CD14-positive monocyte (primary cell): ENCODE measurements at regions not wholly inside any gene's neighbourhood (a gene's known extent, or its start where the extent isn't known, plus 50 kb on each side); places are given as distances from the start of the nearest gene placed in this dataset.
"Not testable (repeated sequence)": the region's sequence is repeated elsewhere in the genome, so short reads cannot be mapped to it uniquely, and the experiment has no call there.

Experiments used
- DNase-seq, 3 donors: peaks; one replicate each; pipeline ENCODE4 v3.0.0-alpha.2; 2011 to 2022
- H2AFZ ChIP-seq: 2 replicates; pipeline ENCODE4 v1.6.0; 2012; ENCODE audit warnings: mild to moderate bottlenecking, low read depth, low read length, inconsistent platforms; ENCODE audit not compliant: insufficient read depth, poor library complexity, severe bottlenecking
- H3K27ac ChIP-seq, 2 donors: 1 replicate in 1 of 2; 2 replicates in 1 of 2; pipeline ENCODE4 v1.5.1; 2012 to 2013; ENCODE audit warnings: low read length in 2 of 2, control low read depth in 1 of 2, inconsistent platforms in 1 of 2, low read depth in 1 of 2, mild to moderate bottlenecking in 1 of 2
- H3K27me3 ChIP-seq, 2 donors: one replicate each; pipeline versions ENCODE4 v1.6.0 to v1.6.1; 2011 to 2013; ENCODE audit warnings: low read length in 2 of 2; ENCODE audit not compliant: control insufficient read depth in 2 of 2, insufficient read depth in 2 of 2
- H3K36me3 ChIP-seq, 2 donors: replicated peaks in 1 of 2; 1 replicate in 1 of 2; 2 replicates in 1 of 2; pipeline versions ENCODE4 v1.5.1 to v1.6.1; 2012 to 2013; ENCODE audit warnings: low read length in 2 of 2, control low read depth in 1 of 2, inconsistent platforms in 1 of 2, mild to moderate bottlenecking in 1 of 2; ENCODE audit not compliant: insufficient read depth in 2 of 2, control insufficient read depth in 1 of 2
- H3K4me1 ChIP-seq, 2 donors: 1 replicate in 1 of 2; 2 replicates in 1 of 2; pipeline versions ENCODE4 v1.5.1 to v1.6.1; 2012 to 2013; ENCODE audit warnings: low read length in 2 of 2, control low read depth in 1 of 2, inconsistent platforms in 1 of 2, mild to moderate bottlenecking in 1 of 2, moderate library complexity in 1 of 2; ENCODE audit not compliant: insufficient read depth in 2 of 2, control insufficient read depth in 1 of 2
- H3K4me2 ChIP-seq: replicated peaks from 2 replicates; pipeline ENCODE3; 2012; ENCODE audit warnings: low read length, moderate library complexity, mild to moderate bottlenecking; ENCODE audit not compliant: poor library complexity, severe bottlenecking; ENCODE audit errors: extremely low read depth
- H3K4me3 ChIP-seq, 3 experiments: fragments of 200-600 bp in 1 of 3; sonication (generic) in 1 of 3; replicated peaks in 1 of 3; 1 replicate in 2 of 3; 2 replicates in 1 of 3; pipeline ENCODE4 v1.5.1; 2011 to 2013; ENCODE audit warnings: low read length in 3 of 3, mild to moderate bottlenecking in 3 of 3, control low read depth in 2 of 3, low read depth in 2 of 3, inconsistent platforms in 1 of 3, moderate library complexity in 1 of 3
- H3K79me2 ChIP-seq: 2 replicates; pipeline ENCODE4 v1.6.0; 2012; ENCODE audit warnings: mild to moderate bottlenecking, control low read depth, inconsistent platforms, low read length, moderate library complexity; ENCODE audit not compliant: insufficient read depth
- H3K9ac ChIP-seq: 2 replicates; pipeline ENCODE4 v1.6.0; 2017; ENCODE audit warnings: low read length, mild to moderate bottlenecking; ENCODE audit not compliant: insufficient read depth, poor library complexity, severe bottlenecking
- H3K9me3 ChIP-seq, 2 donors: replicated peaks in 1 of 2; 1 replicate in 1 of 2; 2 replicates in 1 of 2; pipeline versions ENCODE4 v1.5.1 to v1.6.1; 2012 to 2013; ENCODE audit warnings: low read length in 2 of 2, control low read depth in 1 of 2; ENCODE audit not compliant: control insufficient read depth in 1 of 2, insufficient read depth in 1 of 2
- H4K20me1 ChIP-seq: 2 replicates; pipeline ENCODE4 v1.6.0; 2012; ENCODE audit warnings: mild to moderate bottlenecking, low read length, control low read depth, moderate library complexity; ENCODE audit not compliant: insufficient read depth
- H3K27ac Mint-ChIP-seq, 7 donors: one replicate each; pipeline ENCODE4 v1.8.0; 2020; ENCODE audit warnings: mild to moderate bottlenecking in 7 of 7, mixed read lengths in 7 of 7, moderate library complexity in 6 of 7, inconsistent platforms in 2 of 7
- H3K27me3 Mint-ChIP-seq, 3 donors: one replicate each; pipeline ENCODE4 v1.8.0; 2021 to 2022; ENCODE audit warnings: low read depth in 3 of 3, mild to moderate bottlenecking in 3 of 3, mixed read lengths in 3 of 3, moderate library complexity in 3 of 3, inconsistent platforms in 1 of 3
- H3K36me3 Mint-ChIP-seq, 2 donors: one replicate each; pipeline ENCODE4 v1.8.0; 2020; ENCODE audit warnings: mixed read lengths in 2 of 2, inconsistent platforms in 1 of 2, mild to moderate bottlenecking in 1 of 2
- H3K4me1 Mint-ChIP-seq: one replicate; pipeline ENCODE4 v1.8.0; 2020; ENCODE audit warnings: mild to moderate bottlenecking, mixed read lengths
- H3K4me3 Mint-ChIP-seq, 2 donors: one replicate each; pipeline ENCODE4 v1.8.0; 2020; ENCODE audit warnings: mild to moderate bottlenecking in 2 of 2, mixed read lengths in 2 of 2, moderate library complexity in 1 of 2
- H3K9me3 Mint-ChIP-seq, 7 donors: one replicate each; pipeline ENCODE4 v1.8.0; 2020 to 2022; ENCODE audit warnings: mixed read lengths in 7 of 7, mild to moderate bottlenecking in 6 of 7, moderate library complexity in 6 of 7, inconsistent platforms in 2 of 7
- CTCF ChIP-seq: fragments of 200-600 bp; IDR thresholded peaks from one replicate; pipeline ENCODE4 v1.8.0; 2022; ENCODE audit warnings: antibody characterized with exemption, mild to moderate bottlenecking
- WGBS: methylation state at CpG from one replicate; pipeline ENCODE4 v1.1.5; 2013; ENCODE audit warnings: missing lambda C conversion rate; ENCODE audit not compliant: insufficient coverage; 5-methylcytosine and 5-hydroxymethylcytosine counted together
- intact Hi-C, 2 donors: fragments of 100-400 bp; cut with micrococcal nuclease; formaldehyde crosslinking; loops; one replicate each; pipeline versions ENCODE4 v1.15.0 to v1.15.1; 2023

- Histone ChIP-seq H3K27me3 (no peaks in the 10 kb centered on the region), H3K4me2 (no peak overlapping the region), H3K9ac (no peak overlapping the region), H3K9me3 (peaks cover 19 to 20% of the 10 kb centered on the region in 2 donors), H3K36me3 (no peaks in the 10 kb centered on the region), H3K79me2 (no peaks in the 10 kb centered on the region), H4K20me1 (no peaks in the 10 kb centered on the region), H3K27ac (no peak overlapping the region), H2AFZ (no peak overlapping the region), H3K4me3 (no peak overlapping the region), H3K4me1 (no peaks in the 10 kb centered on the region)
- no peaks in the 10 kb centered on the region for H3K36me3 Mint-ChIP-seq
- no peak overlapping the region for H3K27ac Mint-ChIP-seq
- no peaks in the 10 kb centered on the region for H3K4me1 Mint-ChIP-seq
- TF ChIP-seq CTCF: no peak
- H3K9me3 Mint-ChIP-seq: peaks cover 10 to 27% (median 19%) of the 10 kb centered on the region in 7 donors
- 90% methylated on average over 12 of the region's 13 CpGs for WGBS
- no peak overlapping the region for H3K4me3 Mint-ChIP-seq
- H3K27me3 Mint-ChIP-seq: no peaks in the 10 kb centered on the region
- intact Hi-C loops: no loop called here
- no peak for DNase-seq
Observed at GRCh38 chr15:61364871-61365270, 135.8 kb upstream of the RORA start.

GRCh38 chr15:61362912-61363311, 133.8 kb upstream of the RORA start:
- peaks cover 10 to 30% (median 17%) of the 10 kb centered on the region in 7 donors for H3K9me3 Mint-ChIP-seq
- H3K4me1 Mint-ChIP-seq, H3K27me3 ChIP-seq, H3K27ac ChIP-seq, H3K79me2 ChIP-seq, H3K4me1 ChIP-seq, H3K36me3 ChIP-seq, intact Hi-C loops, H4K20me1 ChIP-seq, H3K4me3 ChIP-seq, H3K4me3 Mint-ChIP-seq, H3K36me3 Mint-ChIP-seq, H3K27ac Mint-ChIP-seq, H3K27me3 Mint-ChIP-seq, H3K4me2 ChIP-seq, DNase-seq, H3K9ac ChIP-seq, H2AFZ ChIP-seq: not testable (repeated sequence)
- H3K9me3 ChIP-seq: peaks cover 16% of the 10 kb centered on the region in 2 donors
